GM23338 (cell line): ENCODE measurements at regions not wholly inside any gene's neighbourhood (a gene's known extent, or its start where the extent isn't known, plus 50 kb on each side); places are given as distances from the start of the nearest gene placed in this dataset.

Experiments used
- ATAC-seq: fragments of 200-7000 bp; cut with Tn5 transposase; 3 replicates; pipeline ENCODE4 v1.9.1; 2020
- DNase-seq: peaks from one replicate; pipeline ENCODE4 v3.0.0-alpha.2; 2015; ENCODE audit warnings: low spot score
- H2AFZ ChIP-seq: fragments of 200-600 bp; sonication (generic); 2 replicates; pipeline ENCODE4 v1.8.0; 2016; ENCODE audit warnings: antibody characterized with exemption, mild to moderate bottlenecking, moderate library complexity
- H3F3A ChIP-seq: fragments of 200-600 bp; sonication (generic); replicated peaks from 2 replicates; pipeline ENCODE4 v1.8.0; 2017; ENCODE audit warnings: antibody characterized with exemption, mixed run types, low read depth
- H3K27ac ChIP-seq: fragments of 200-600 bp; sonication (generic); 2 replicates; pipeline ENCODE4 v1.6.1; 2016; ENCODE audit warnings: low read depth
- H3K27me3 ChIP-seq: fragments of 200-600 bp; sonication (generic); 2 replicates; pipeline ENCODE4 v1.8.0; 2016; ENCODE audit warnings: mild to moderate bottlenecking, mixed run types, moderate library complexity; ENCODE audit not compliant: insufficient read depth
- H3K36me3 ChIP-seq: fragments of 200-600 bp; sonication (generic); 2 replicates; pipeline ENCODE4 v1.8.0; 2016; ENCODE audit warnings: mild to moderate bottlenecking; ENCODE audit not compliant: insufficient read depth
- H3K4me1 ChIP-seq: fragments of 200-600 bp; sonication (generic); 2 replicates; pipeline ENCODE4 v1.8.0; 2016; ENCODE audit warnings: mild to moderate bottlenecking, moderate library complexity; ENCODE audit not compliant: insufficient read depth
- H3K4me2 ChIP-seq: fragments of 200-600 bp; sonication (generic); 2 replicates; pipeline ENCODE4 v1.7.1; 2017; ENCODE audit warnings: mixed run types
- H3K4me3 ChIP-seq: fragments of 200-600 bp; sonication (generic); 2 replicates; pipeline ENCODE4 v1.6.1; 2016; ENCODE audit warnings: mixed run types
- H3K79me2 ChIP-seq: fragments of 200-600 bp; sonication (generic); replicated peaks from 2 replicates; pipeline ENCODE4 v1.8.0; 2017; ENCODE audit warnings: mild to moderate bottlenecking; ENCODE audit not compliant: insufficient read depth
- H3K9me2 ChIP-seq: fragments of 200-600 bp; sonication (generic); 2 replicates; pipeline ENCODE4 v1.8.0; 2017; ENCODE audit not compliant: insufficient read depth
- H4K20me1 ChIP-seq: fragments of 200-600 bp; sonication (generic); replicated peaks from 2 replicates; pipeline ENCODE4 v1.8.0; 2017; ENCODE audit warnings: mild to moderate bottlenecking; ENCODE audit not compliant: insufficient read depth
- H3K27ac Mint-ChIP-seq: 2 replicates; pipeline ENCODE4 v1.8.0; 2020; ENCODE audit warnings: inconsistent platforms, mild to moderate bottlenecking, moderate library complexity, mixed read lengths
- H3K27me3 Mint-ChIP-seq: 3 replicates; pipeline ENCODE4 v1.8.0; 2022; ENCODE audit warnings: low read depth, mild to moderate bottlenecking, moderate library complexity, mixed read lengths, inconsistent platforms; ENCODE audit not compliant: insufficient read depth, poor library complexity
- H3K36me3 Mint-ChIP-seq: 3 replicates; pipeline ENCODE4 v1.8.0; 2021; ENCODE audit warnings: low read depth, mild to moderate bottlenecking, inconsistent platforms, moderate library complexity, mixed read lengths
- H3K4me1 Mint-ChIP-seq: 3 replicates; pipeline ENCODE4 v1.8.0; 2020; ENCODE audit warnings: mild to moderate bottlenecking, inconsistent platforms, mixed read lengths
- H3K4me3 Mint-ChIP-seq: 3 replicates; pipeline ENCODE4 v1.8.0; 2021; ENCODE audit warnings: moderate library complexity, mild to moderate bottlenecking, inconsistent platforms, mixed read lengths
- H3K9me3 Mint-ChIP-seq: 3 replicates; pipeline ENCODE4 v1.8.0; 2020; ENCODE audit warnings: moderate library complexity, mild to moderate bottlenecking, inconsistent platforms, mixed read lengths
- CREB1 ChIP-seq: fragments of 250-450 bp; sonication (Bioruptor Pico); IDR thresholded peaks from 2 replicates; pipeline ENCODE4 v1.5.0; 2020; ENCODE audit warnings: low read depth, mild to moderate bottlenecking, moderate library complexity
- CTCF ChIP-seq, 2 experiments: fragments of 200-600 bp in 1 of 2; sonication (generic) in 1 of 2; conservative IDR thresholded peaks; 2 replicates each; pipeline versions ENCODE4 v1.5.1 to v1.6.1; 2016 to 2017; ENCODE audit warnings: antibody characterized with exemption in 2 of 2, low read depth in 2 of 2, mild to moderate bottlenecking in 2 of 2, moderate library complexity in 1 of 2
- ETS1 ChIP-seq: IDR thresholded peaks from 2 replicates; pipeline ENCODE4 v1.6.1; 2016; ENCODE audit warnings: antibody characterized with exemption
- EZH2phosphoT487 ChIP-seq: fragments of 200-600 bp; sonication (generic); IDR thresholded peaks from one replicate; pipeline ENCODE4 v1.8.1; 2018; ENCODE audit warnings: antibody characterized with exemption; ENCODE audit not compliant: unreplicated experiment
- JUNB ChIP-seq: IDR thresholded peaks from one replicate; pipeline ENCODE4 v1.6.1; 2016; ENCODE audit warnings: antibody characterized with exemption; ENCODE audit not compliant: unreplicated experiment
- POLR2AphosphoS5 ChIP-seq: IDR thresholded peaks from 2 replicates; pipeline ENCODE4 v1.6.1; 2016; ENCODE audit warnings: antibody characterized with exemption, low read depth
- REST ChIP-seq: IDR thresholded peaks from one replicate; pipeline ENCODE4 v1.6.1; 2018; ENCODE audit warnings: antibody characterized with exemption; ENCODE audit not compliant: unreplicated experiment
- STAT1 ChIP-seq: IDR thresholded peaks from one replicate; pipeline ENCODE4 v1.6.1; 2016; ENCODE audit warnings: antibody characterized with exemption; ENCODE audit not compliant: unreplicated experiment
- ZNF114 ChIP-seq: fragments of 250-450 bp; sonication (Bioruptor Pico); IDR thresholded peaks from 2 replicates; pipeline ENCODE4 v1.5.0; 2020; ENCODE audit warnings: mild to moderate bottlenecking, moderate library complexity
- ZNF331 ChIP-seq: fragments of 250-450 bp; sonication (Bioruptor Pico); IDR thresholded peaks from 2 replicates; pipeline ENCODE4 v1.5.0; 2020; ENCODE audit warnings: low read depth, mild to moderate bottlenecking, moderate library complexity

- TF ChIP-seq REST: no peak
- no peak for TF ChIP-seq CTCF (conservative IDR thresholded peaks at IDR 0.05; ENCODE audit: low read depth in 2 of 2)
- no peak for TF ChIP-seq ETS1
- TF ChIP-seq POLR2AphosphoS5: no peak
- TF ChIP-seq JUNB: no peak
- no peak for TF ChIP-seq CREB1 (CRISPR knock-in tag)
- TF ChIP-seq ZNF114 (CRISPR knock-in tag): no peak
- no peak for TF ChIP-seq EZH2phosphoT487
- no peak for TF ChIP-seq ZNF331
- no peak for TF ChIP-seq STAT1
Observed at GRCh38 chr9:80540387-80540786, 968.6 kb downstream of the TLE4 start (continued).

- Histone ChIP-seq H4K20me1 (no peaks in the 10 kb centered on the region), H3K27ac (no peak overlapping the region), H3K9me2 (peaks cover 3% of the 10 kb centered on the region; the same call in 1 of the 2 replicates), H3K4me2 (no peak overlapping the region), H3K4me1 (no peaks in the 10 kb centered on the region), H3F3A (no peaks in the 10 kb centered on the region), H3K27me3 (no peaks in the 10 kb centered on the region), H2AFZ (no peak overlapping the region), H3K79me2 (no peaks in the 10 kb centered on the region), H3K36me3 (no peaks in the 10 kb centered on the region), H3K4me3 (no peak overlapping the region)
- Mint-ChIP-seq H3K36me3 (peaks cover 5% of the 10 kb centered on the region; the same call in 2 of the 3 replicates), H3K9me3 (peaks cover 14% of the 10 kb centered on the region; the same call in 2 of the 3 replicates), H3K4me3 (no peak overlapping the region), H3K27ac (no peak overlapping the region), H3K27me3 (no peaks in the 10 kb centered on the region), H3K4me1 (no peaks in the 10 kb centered on the region)
- DNase-seq (no peak), ATAC-seq (no peak)
- TF ChIP-seq POLR2AphosphoS5 (no peak), ETS1 (no peak), CTCF (conservative IDR thresholded peaks at IDR 0.05; ENCODE audit: low read depth in 2 of 2) (no peak), STAT1 (no peak), CREB1 (CRISPR knock-in tag) (no peak)
Observed at GRCh38 chr9:80538976-80539375, 967.2 kb downstream of the TLE4 start.
